ENCODE measurements at regions not wholly inside any gene's neighbourhood (a gene's known extent, or its start where the extent isn't known, plus 50 kb on each side); places are given as distances from the start of the nearest gene placed in this dataset.

DNA sequence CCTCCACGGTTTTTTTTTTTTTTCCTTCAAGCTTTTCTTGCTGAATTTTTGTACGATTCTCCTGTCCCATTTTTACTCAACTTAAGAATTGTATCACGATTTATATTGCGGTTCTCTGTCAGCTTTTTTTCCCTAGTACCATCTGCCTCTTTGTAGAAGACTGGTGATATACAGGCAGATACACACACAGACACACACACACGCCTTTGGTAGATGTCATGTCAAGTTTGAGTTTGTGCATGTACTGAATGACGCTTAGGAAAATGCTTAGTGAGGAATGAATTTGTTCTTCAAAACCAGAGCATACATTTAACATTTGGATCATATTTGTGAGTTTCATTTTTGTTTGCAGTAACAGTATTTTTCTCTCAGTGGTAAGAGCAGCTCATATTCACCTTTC, 82.0 kb upstream of the MBNL2 start:
- Histone ChIP-seq H3K4me3 (ENCODE audit: low read depth, low read length) (no peak overlapping the region), H3K4ac (ENCODE audit: low read depth, low read length) (no peak overlapping the region), H3K14ac (ENCODE audit: low read length) (no peak overlapping the region), H4K8ac (ENCODE audit: low read depth, low read length) (no peak overlapping the region), H3K9me3 (ENCODE audit: insufficient read depth, low read depth, low read length) (no peaks in the 10 kb centered on the region), H3K27me3 (ENCODE audit: insufficient read depth, low read length) (no peaks in the 10 kb centered on the region), H3K23ac (ENCODE audit: low read length) (no peak overlapping the region), H4K12ac (ENCODE audit: low read depth, low read length) (no peak overlapping the region), H4K91ac (ENCODE audit: low read depth, low read length) (no peak overlapping the region), H2BK12ac (ENCODE audit: low read length) (no peak overlapping the region), H3K4me2 (ENCODE audit: low read length) (no peak overlapping the region), H3K18ac (ENCODE audit: low read length) (no peak overlapping the region), H3K79me2 (ENCODE audit: control insufficient read depth, insufficient read depth, low read length, poor library complexity) (peaks cover 2% of the 10 kb centered on the region), H2BK120ac (ENCODE audit: insufficient read depth, low read length, poor library complexity) (no peak overlapping the region), H3K9ac (ENCODE audit: low read length) (no peak overlapping the region), H3K79me1 (ENCODE audit: low read length) (peaks cover 11% of the 10 kb centered on the region), H3K36me3 (ENCODE audit: control insufficient read depth in 1 of 2, insufficient read depth in 2 of 2, low read length in 2 of 2) (no peaks in the 10 kb centered on the region), H2BK5ac (ENCODE audit: low read depth, low read length, poor library complexity) (no peak overlapping the region), H3K4me1 (ENCODE audit: control insufficient read depth in 1 of 2, insufficient read depth in 2 of 2, low read length in 2 of 2) (peaks cover 7 to 13% of the 10 kb centered on the region in 2 experiments), H3K27ac (ENCODE audit: low read depth, low read length) (no peak overlapping the region), H2AFZ (ENCODE audit: insufficient read depth, low read length, poor library complexity) (no peak overlapping the region), H2AK5ac (ENCODE audit: low read length) (no peak overlapping the region)
- no peak for DNase-seq
- WGBS (ENCODE audit: extremely low coverage, insufficient coverage, insufficient read length): no CpG with 5 or more reads among the region's 6 CpGs

DNA sequence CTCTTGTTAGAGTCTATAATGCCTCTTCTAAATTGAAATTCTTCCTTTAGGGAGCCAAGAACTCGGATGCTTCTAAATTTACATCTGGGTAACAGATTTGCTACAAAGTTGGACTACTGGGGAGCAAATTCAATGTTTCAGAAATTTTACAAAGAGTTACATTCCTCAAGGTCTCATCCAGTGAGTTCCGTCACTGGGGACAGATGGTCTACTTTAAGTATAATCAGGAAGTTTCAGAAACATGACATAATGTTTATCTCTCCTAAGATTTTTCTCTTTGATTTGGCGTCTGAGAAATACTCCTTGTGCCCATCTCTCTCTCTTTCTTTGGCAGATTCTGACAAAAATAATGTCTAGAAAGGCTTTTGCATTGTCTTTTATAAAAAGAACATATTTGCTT, 81.5 kb upstream of the MBNL2 start:
- no peak overlapping the region for H2BK5ac ChIP-seq (ENCODE audit: low read depth, low read length, poor library complexity)
- H2AK5ac ChIP-seq (ENCODE audit: low read length): no peak overlapping the region
- no CpG with 5 or more reads among the region's 3 CpGs for WGBS (ENCODE audit: extremely low coverage, insufficient coverage, insufficient read length)
- no peak overlapping the region for H2BK120ac ChIP-seq (ENCODE audit: insufficient read depth, low read length, poor library complexity)
- no peak overlapping the region for H2AFZ ChIP-seq (ENCODE audit: insufficient read depth, low read length, poor library complexity)
- H3K4me3 ChIP-seq (ENCODE audit: low read depth, low read length): no peak overlapping the region
- H3K18ac ChIP-seq (ENCODE audit: low read length): no peak overlapping the region
- no peaks in the 10 kb centered on the region for H3K36me3 ChIP-seq (ENCODE audit: control insufficient read depth in 1 of 2, insufficient read depth in 2 of 2, low read length in 2 of 2)
- DNase-seq: peak in 1 of 2 donors; percentile 48
- H4K12ac ChIP-seq (ENCODE audit: low read depth, low read length): no peak overlapping the region
- no peaks in the 10 kb centered on the region for H3K9me3 ChIP-seq (ENCODE audit: insufficient read depth, low read depth, low read length)
- H3K79me1 ChIP-seq (ENCODE audit: low read length): peaks cover 11% of the 10 kb centered on the region
- peaks cover 7 to 13% of the 10 kb centered on the region in 2 experiments for H3K4me1 ChIP-seq (ENCODE audit: control insufficient read depth in 1 of 2, insufficient read depth in 2 of 2, low read length in 2 of 2)
- no peak overlapping the region for H3K4me2 ChIP-seq (ENCODE audit: low read length)
- no peak overlapping the region for H3K9ac ChIP-seq (ENCODE audit: low read length)
- peaks cover 2% of the 10 kb centered on the region for H3K79me2 ChIP-seq (ENCODE audit: control insufficient read depth, insufficient read depth, low read length, poor library complexity)
- no peak overlapping the region for H3K4ac ChIP-seq (ENCODE audit: low read depth, low read length)
- no peak overlapping the region for H3K14ac ChIP-seq (ENCODE audit: low read length)
- H4K91ac ChIP-seq (ENCODE audit: low read depth, low read length): no peak overlapping the region
- H3K27me3 ChIP-seq (ENCODE audit: insufficient read depth, low read length): no peaks in the 10 kb centered on the region
- no peak overlapping the region for H3K23ac ChIP-seq (ENCODE audit: low read length)
- no peak overlapping the region for H3K27ac ChIP-seq (ENCODE audit: low read depth, low read length)
- no peak overlapping the region for H4K8ac ChIP-seq (ENCODE audit: low read depth, low read length)
- H2BK12ac ChIP-seq (ENCODE audit: low read length): no peak overlapping the region

DNA sequence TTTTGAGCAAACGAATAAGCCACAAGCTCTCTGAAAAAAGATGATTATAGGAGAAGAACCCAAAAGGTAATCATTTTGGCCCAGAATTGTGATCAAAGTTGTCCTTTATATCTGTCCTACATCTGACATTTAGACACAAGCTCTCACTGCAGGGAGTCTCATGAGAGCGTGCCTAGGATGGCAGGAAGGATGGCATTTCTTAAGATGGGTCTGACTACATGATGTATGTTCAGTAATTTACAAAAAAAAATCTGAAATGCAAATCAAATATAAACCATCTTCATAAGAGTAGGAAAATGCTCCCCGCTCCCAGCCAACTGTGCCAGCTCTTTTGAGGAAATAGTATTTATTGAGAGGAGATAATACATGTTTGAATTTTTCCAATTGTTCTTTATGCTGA, 81.0 kb upstream of the MBNL2 start:
- H3K18ac ChIP-seq (ENCODE audit: low read length): no peak overlapping the region
- peak overlapping the region; percentile 23 for H3K4me2 ChIP-seq (ENCODE audit: low read length)
- H2AK5ac ChIP-seq (ENCODE audit: low read length): no peak overlapping the region
- no peak overlapping the region for H3K14ac ChIP-seq (ENCODE audit: low read length)
- H3K4ac ChIP-seq (ENCODE audit: low read depth, low read length): no peak overlapping the region
- peaks cover 7 to 13% of the 10 kb centered on the region in 2 experiments for H3K4me1 ChIP-seq (ENCODE audit: control insufficient read depth in 1 of 2, insufficient read depth in 2 of 2, low read length in 2 of 2)
- H3K27me3 ChIP-seq (ENCODE audit: insufficient read depth, low read length): no peaks in the 10 kb centered on the region
- H4K12ac ChIP-seq (ENCODE audit: low read depth, low read length): no peak overlapping the region
- H3K79me1 ChIP-seq (ENCODE audit: low read length): peaks cover 11% of the 10 kb centered on the region
- H3K27ac ChIP-seq (ENCODE audit: low read depth, low read length): peak overlapping the region; percentile 79
- peak overlapping the region; percentile 61 for H2BK12ac ChIP-seq (ENCODE audit: low read length)
- H2BK120ac ChIP-seq (ENCODE audit: insufficient read depth, low read length, poor library complexity): peak overlapping the region; percentile 79
- H3K9ac ChIP-seq (ENCODE audit: low read length): no peak overlapping the region
- no peaks in the 10 kb centered on the region for H3K36me3 ChIP-seq (ENCODE audit: control insufficient read depth in 1 of 2, insufficient read depth in 2 of 2, low read length in 2 of 2)
- no peak for DNase-seq
- H2AFZ ChIP-seq (ENCODE audit: insufficient read depth, low read length, poor library complexity): no peak overlapping the region
- no CpG with 5 or more reads among the region's 3 CpGs for WGBS (ENCODE audit: extremely low coverage, insufficient coverage, insufficient read length)
- no peak overlapping the region for H4K91ac ChIP-seq (ENCODE audit: low read depth, low read length)
- no peak overlapping the region for H4K8ac ChIP-seq (ENCODE audit: low read depth, low read length)
- no peak overlapping the region for H3K4me3 ChIP-seq (ENCODE audit: low read depth, low read length)
- H3K79me2 ChIP-seq (ENCODE audit: control insufficient read depth, insufficient read depth, low read length, poor library complexity): peaks cover 2% of the 10 kb centered on the region
- peak overlapping the region; percentile 70 for H2BK5ac ChIP-seq (ENCODE audit: low read depth, low read length, poor library complexity)
- H3K9me3 ChIP-seq (ENCODE audit: insufficient read depth, low read depth, low read length): no peaks in the 10 kb centered on the region
- H3K23ac ChIP-seq (ENCODE audit: low read length): no peak overlapping the region

DNA sequence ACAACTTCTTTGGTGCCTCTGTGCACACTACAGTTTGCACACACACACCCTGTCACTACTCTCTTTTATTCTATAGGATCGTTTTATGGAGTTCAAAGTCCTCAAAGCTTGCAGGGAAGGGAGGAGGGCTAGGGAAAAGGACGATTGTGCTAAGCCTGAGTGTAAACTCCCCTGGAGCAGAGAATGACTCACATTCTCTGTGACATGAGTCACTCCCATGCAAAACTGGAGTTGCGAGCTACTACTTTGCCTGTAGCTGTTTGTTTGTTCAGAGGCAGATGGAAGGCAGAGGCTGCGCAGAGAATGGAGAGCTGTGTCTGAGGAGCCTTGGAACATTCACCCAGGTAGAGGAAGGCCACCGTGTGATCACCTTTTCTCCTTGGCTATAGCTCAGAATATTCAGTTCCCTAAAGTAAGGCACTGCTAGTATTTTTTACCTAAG, 80.5 kb upstream of the MBNL2 start:
- Histone ChIP-seq H3K14ac (ENCODE audit: low read length) (no peak overlapping the region), H3K27ac (ENCODE audit: low read depth, low read length) (peak overlapping the region; percentile 79), H2BK12ac (ENCODE audit: low read length) (no peak overlapping the region), H2BK5ac (ENCODE audit: low read depth, low read length, poor library complexity) (no peak overlapping the region), H3K9me3 (ENCODE audit: insufficient read depth, low read depth, low read length) (no peaks in the 10 kb centered on the region), H2AFZ (ENCODE audit: insufficient read depth, low read length, poor library complexity) (no peak overlapping the region), H3K9ac (ENCODE audit: low read length) (no peak overlapping the region), H2AK5ac (ENCODE audit: low read length) (no peak overlapping the region), H3K4me2 (ENCODE audit: low read length) (peak overlapping the region; percentile 32), H4K91ac (ENCODE audit: low read depth, low read length) (no peak overlapping the region), H4K12ac (ENCODE audit: low read depth, low read length) (no peak overlapping the region), H3K27me3 (ENCODE audit: insufficient read depth, low read length) (no peaks in the 10 kb centered on the region), H3K23ac (ENCODE audit: low read length) (no peak overlapping the region), H3K36me3 (ENCODE audit: control insufficient read depth in 1 of 2, insufficient read depth in 2 of 2, low read length in 2 of 2) (no peaks in the 10 kb centered on the region), H3K18ac (ENCODE audit: low read length) (no peak overlapping the region), H3K79me2 (ENCODE audit: control insufficient read depth, insufficient read depth, low read length, poor library complexity) (peaks cover 2% of the 10 kb centered on the region), H3K4me1 (ENCODE audit: control insufficient read depth in 1 of 2, insufficient read depth in 2 of 2, low read length in 2 of 2) (peaks cover 7 to 13% of the 10 kb centered on the region in 2 experiments), H3K79me1 (ENCODE audit: low read length) (peaks cover 11% of the 10 kb centered on the region), H2BK120ac (ENCODE audit: insufficient read depth, low read length, poor library complexity) (no peak overlapping the region), H3K4me3 (ENCODE audit: low read depth, low read length) (no peak overlapping the region), H3K4ac (ENCODE audit: low read depth, low read length) (no peak overlapping the region), H4K8ac (ENCODE audit: low read depth, low read length) (no peak overlapping the region)
- whole genome bisulfite sequencing (ENCODE audit: extremely low coverage, insufficient coverage, insufficient read length): no CpG with 5 or more reads among the region's 5 CpGs
- DNase-seq: peak; percentile 87 to 94

Measured in trophoblast cell (in vitro differentiated cells and primary cell).